Gastroesophageal sphincter (tissue), 3 donors: ENCODE measurements at regions not wholly inside any gene's neighbourhood (a gene's known extent, or its start where the extent isn't known, plus 50 kb on each side); places are given as distances from the start of the nearest gene placed in this dataset.

Experiments used
- CTCF ChIP-seq, 4 experiments: fragments of 200-600 bp in 2 of 4; fragments of 450-650 bp in 2 of 4; sonication (generic) in 1 of 4; IDR thresholded peaks; one replicate each; pipeline ENCODE4 v1.5.1; 2017 to 2019; ENCODE audit warnings: antibody characterized with exemption in 4 of 4, mild to moderate bottlenecking in 2 of 4, moderate library complexity in 2 of 4
- EP300 ChIP-seq: sonication (generic); formaldehyde crosslinking; IDR thresholded peaks from one replicate; pipeline ENCODE4 v1.6.1; 2017; ENCODE audit warnings: antibody characterized with exemption, mild to moderate bottlenecking
- POLR2A ChIP-seq, 2 donors: fragments of 450-650 bp; IDR thresholded peaks; one replicate each; pipeline ENCODE4 v1.6.1; 2017; ENCODE audit warnings: antibody characterized with exemption in 2 of 2, mild to moderate bottlenecking in 2 of 2, moderate library complexity in 1 of 2
- POLR2AphosphoS5 ChIP-seq: sonication (generic); formaldehyde crosslinking; IDR thresholded peaks from one replicate; pipeline ENCODE4 v1.6.1; 2017; ENCODE audit warnings: antibody characterized with exemption

- no peak for TF ChIP-seq CTCF (IDR thresholded peaks at IDR 0.05)
- TF ChIP-seq POLR2AphosphoS5 = no peak
- no peak for TF ChIP-seq POLR2A (IDR thresholded peaks at IDR 0.05)
- TF ChIP-seq EP300 = no peak
Observed at GRCh38 chr5:71828291-71829040, 109.4 kb downstream of the CARTPT start.
